ENCODE measurements at regions not wholly inside any gene's neighbourhood (a gene's known extent, or its start where the extent isn't known, plus 50 kb on each side); places are given as distances from the start of the nearest gene placed in this dataset.

DNA sequence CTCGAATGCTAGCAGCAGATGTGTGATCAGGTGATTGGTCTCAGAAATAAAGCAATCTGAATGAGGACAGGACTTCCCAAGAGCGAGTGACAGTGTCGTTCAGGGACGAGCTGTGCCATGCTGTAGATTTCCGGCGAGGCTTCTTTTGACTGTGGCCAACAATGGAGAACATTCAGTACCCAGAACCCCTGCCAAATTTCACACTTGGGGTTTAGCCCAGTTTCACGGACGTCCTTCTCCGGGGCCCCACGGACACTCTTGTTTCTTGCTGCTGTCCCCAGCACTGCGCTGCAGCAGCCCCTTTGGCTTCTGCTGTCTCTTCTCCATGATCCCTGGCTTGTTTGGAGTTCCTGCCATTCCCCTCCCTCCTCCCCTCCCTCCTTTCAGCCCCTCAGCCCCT lies 115.1 kb upstream of the GRAMD1B start:
- Histone ChIP-seq H3K36me3 (no peaks in the 10 kb centered on the region), H3K27ac (no peak overlapping the region), H3K4me3 (no peak overlapping the region), H3K27me3 (replicated peaks; ENCODE audit: insufficient read depth) (no peaks in the 10 kb centered on the region), H3K9me3 (no peaks in the 10 kb centered on the region), H3K4me1 (replicated peaks) (no peaks in the 10 kb centered on the region)
- intact Hi-C loops (cut with DNase I): no loop called here
- WGBS: 21% methylated on average over 11 of the region's 11 CpGs
- peak; percentile 39 for DNase-seq (ENCODE audit: low spot score)
- TF ChIP-seq, protein P1, sequence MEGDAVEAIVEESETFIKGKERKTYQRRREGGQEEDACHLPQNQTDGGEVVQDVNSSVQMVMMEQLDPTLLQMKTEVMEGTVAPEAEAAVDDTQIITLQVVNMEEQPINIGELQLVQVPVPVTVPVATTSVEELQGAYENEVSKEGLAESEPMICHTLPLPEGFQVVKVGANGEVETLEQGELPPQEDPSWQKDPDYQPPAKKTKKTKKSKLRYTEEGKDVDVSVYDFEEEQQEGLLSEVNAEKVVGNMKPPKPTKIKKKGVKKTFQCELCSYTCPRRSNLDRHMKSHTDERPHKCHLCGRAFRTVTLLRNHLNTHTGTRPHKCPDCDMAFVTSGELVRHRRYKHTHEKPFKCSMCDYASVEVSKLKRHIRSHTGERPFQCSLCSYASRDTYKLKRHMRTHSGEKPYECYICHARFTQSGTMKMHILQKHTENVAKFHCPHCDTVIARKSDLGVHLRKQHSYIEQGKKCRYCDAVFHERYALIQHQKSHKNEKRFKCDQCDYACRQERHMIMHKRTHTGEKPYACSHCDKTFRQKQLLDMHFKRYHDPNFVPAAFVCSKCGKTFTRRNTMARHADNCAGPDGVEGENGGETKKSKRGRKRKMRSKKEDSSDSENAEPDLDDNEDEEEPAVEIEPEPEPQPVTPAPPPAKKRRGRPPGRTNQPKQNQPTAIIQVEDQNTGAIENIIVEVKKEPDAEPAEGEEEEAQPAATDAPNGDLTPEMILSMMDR (IDR thresholded peaks at IDR 0.05): no peak
- TF ChIP-seq POLR2A (IDR thresholded peaks at IDR 0.05): no peak
- no peak for TF ChIP-seq POLR2AphosphoS5 (IDR thresholded peaks at IDR 0.05)

DNA sequence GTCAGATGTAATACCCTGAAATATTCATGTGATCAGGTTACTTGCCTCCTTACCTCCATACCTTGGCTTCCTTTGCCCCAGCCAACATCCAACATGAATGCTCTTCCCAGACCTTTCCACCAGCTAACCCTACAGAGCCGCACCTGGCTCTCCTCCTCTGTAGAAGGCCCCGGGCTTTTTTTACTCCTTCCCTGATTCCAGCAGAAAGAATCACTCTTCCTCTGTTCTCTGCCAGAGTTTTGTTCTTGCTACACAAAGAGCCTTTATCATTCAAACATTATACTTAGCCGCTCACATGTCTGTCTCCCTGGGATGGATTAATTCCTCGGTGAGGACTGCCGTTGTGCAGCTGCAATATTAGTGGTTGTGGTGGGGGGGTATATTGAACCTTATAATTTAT lies 116.8 kb upstream of the GRAMD1B start:
- Histone ChIP-seq H3K27ac (no peak overlapping the region), H3K27me3 (replicated peaks; ENCODE audit: insufficient read depth) (no peaks in the 10 kb centered on the region), H3K36me3 (no peaks in the 10 kb centered on the region), H3K4me3 (no peak overlapping the region), H3K4me1 (replicated peaks) (no peaks in the 10 kb centered on the region), H3K9me3 (no peaks in the 10 kb centered on the region)
- WGBS: 72% methylated on average over 5 of the region's 5 CpGs
- intact Hi-C loops (cut with DNase I): no loop called here
- TF ChIP-seq POLR2A (IDR thresholded peaks at IDR 0.05): no peak
- TF ChIP-seq, protein P1 (IDR thresholded peaks at IDR 0.05): no peak
- no peak for TF ChIP-seq POLR2AphosphoS5 (IDR thresholded peaks at IDR 0.05)
- DNase-seq (ENCODE audit: low spot score): no peak

DNA sequence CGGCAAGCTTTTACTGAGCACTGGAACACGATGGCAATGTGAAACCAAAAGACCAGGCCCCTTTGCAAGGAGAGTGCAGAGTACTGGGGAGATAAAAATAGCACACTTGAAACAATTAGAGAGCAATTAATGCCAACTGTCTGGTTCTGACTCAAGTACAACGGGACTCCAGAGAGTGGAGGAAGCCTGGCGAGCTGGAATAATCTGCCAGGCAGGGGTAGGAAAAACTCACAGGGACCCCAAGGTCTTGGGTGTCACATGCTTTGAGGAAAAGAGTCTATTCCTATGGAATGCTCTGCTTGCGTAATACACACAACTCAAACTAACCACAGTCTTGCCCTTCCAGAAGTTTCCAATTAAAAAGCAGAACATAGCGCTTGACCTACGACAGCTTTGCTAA lies 113.0 kb upstream of the CLMP start:
- TF ChIP-seq POLR2A (IDR thresholded peaks at IDR 0.05): no peak
- no peak for TF ChIP-seq POLR2AphosphoS5 (IDR thresholded peaks at IDR 0.05)
- TF ChIP-seq, protein P1 (IDR thresholded peaks at IDR 0.05): no peak
- WGBS: 59% methylated on average over 7 of the region's 7 CpGs
- Histone ChIP-seq H3K4me3 (no peak overlapping the region), H3K9me3 (no peaks in the 10 kb centered on the region), H3K27me3 (replicated peaks; ENCODE audit: insufficient read depth) (no peaks in the 10 kb centered on the region), H3K4me1 (replicated peaks) (no peaks in the 10 kb centered on the region), H3K36me3 (no peaks in the 10 kb centered on the region), H3K27ac (no peak overlapping the region)
- intact Hi-C loops (cut with DNase I): no loop called here
- DNase-seq (ENCODE audit: low spot score): no peak

DNA sequence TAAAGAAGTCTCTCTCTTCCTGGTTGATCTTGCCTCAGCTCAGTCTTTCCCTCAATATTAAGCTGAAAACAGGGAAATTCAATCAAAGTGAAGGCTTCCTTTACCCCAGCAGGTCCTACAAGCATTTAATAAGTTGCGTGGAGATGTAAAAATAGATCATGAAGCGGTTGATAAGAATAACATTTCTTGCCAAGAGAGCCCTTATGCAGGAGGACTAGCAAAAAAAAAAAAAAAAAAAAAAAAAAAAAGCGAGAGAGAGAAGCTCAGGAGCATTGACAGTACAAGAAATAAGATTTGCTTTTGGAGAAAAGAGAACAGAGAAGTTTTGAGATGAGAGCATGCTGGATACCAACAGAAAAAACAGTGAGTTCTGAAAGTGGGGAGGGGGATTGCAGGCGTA lies 112.2 kb upstream of the CLMP start:
- no peaks in the 10 kb centered on the region for H3K27me3 ChIP-seq (replicated peaks; ENCODE audit: insufficient read depth)
- H3K4me1 ChIP-seq (replicated peaks): no peaks in the 10 kb centered on the region
- intact Hi-C loops (cut with DNase I): no loop called here
- no peak for TF ChIP-seq POLR2AphosphoS5 (IDR thresholded peaks at IDR 0.05)
- TF ChIP-seq, protein P1 (IDR thresholded peaks at IDR 0.05): no peak
- no peak for TF ChIP-seq POLR2A (IDR thresholded peaks at IDR 0.05)
- H3K4me3 ChIP-seq: no peak overlapping the region
- no peaks in the 10 kb centered on the region for H3K9me3 ChIP-seq
- no peak overlapping the region for H3K27ac ChIP-seq
- no peak for DNase-seq (ENCODE audit: low spot score)
- WGBS: 95% methylated on average over 4 of the region's 4 CpGs
- no peaks in the 10 kb centered on the region for H3K36me3 ChIP-seq

DNA sequence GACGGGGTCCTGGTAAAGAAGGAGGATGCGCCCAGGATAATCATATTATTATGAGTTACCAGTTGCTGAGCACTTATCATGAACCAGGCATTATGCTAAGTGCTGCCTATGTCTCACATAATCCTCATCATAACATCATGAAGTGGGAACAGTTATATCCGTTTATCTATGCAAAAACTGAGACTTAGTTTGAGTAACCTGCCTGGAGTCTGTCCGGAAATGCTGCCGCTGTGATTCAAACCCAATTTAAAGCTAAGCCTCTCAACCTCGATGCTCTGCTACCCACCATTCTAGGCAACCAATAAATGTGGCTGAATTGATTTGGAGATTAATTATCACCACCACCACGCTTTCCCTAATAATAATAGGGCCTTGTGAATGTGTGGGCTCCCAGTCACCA lies 111.5 kb upstream of the CLMP start:
- Histone ChIP-seq H3K36me3 (no peaks in the 10 kb centered on the region), H3K27me3 (replicated peaks; ENCODE audit: insufficient read depth) (no peaks in the 10 kb centered on the region), H3K27ac (no peak overlapping the region), H3K4me1 (replicated peaks) (no peaks in the 10 kb centered on the region), H3K9me3 (no peaks in the 10 kb centered on the region), H3K4me3 (no peak overlapping the region)
- intact Hi-C loops (cut with DNase I): no loop called here
- TF ChIP-seq, protein P1 (IDR thresholded peaks at IDR 0.05): no peak
- DNase-seq (ENCODE audit: low spot score): no peak
- 95% methylated on average over 7 of the region's 7 CpGs for WGBS

All from prostate gland (tissue), 2 donors.